ENCODE measurements at regions not wholly inside any gene's neighbourhood (a gene's known extent, or its start where the extent isn't known, plus 50 kb on each side); places are given as distances from the start of the nearest gene placed in this dataset.

- no peak for DNase-seq (ENCODE audit: extremely low read depth, low read depth)
Measured at GRCh38 chr7:52897713-52898112, 137.7 kb upstream of the POM121L12 start.

GRCh38 chr7:52897288-52897687 is 138.1 kb upstream of the POM121L12 start:
- DNase-seq (ENCODE audit: extremely low read depth, low read depth): no peak

- DNase-seq (ENCODE audit: extremely low read depth, low read depth): no peak
Measured at GRCh38 chr7:52877240-52877639, 158.2 kb upstream of the POM121L12 start.

- DNase-seq (ENCODE audit: extremely low read depth, low read depth): no peak
Measured at GRCh38 chr7:52876402-52876801, 159.0 kb upstream of the POM121L12 start.

- DNase-seq (ENCODE audit: extremely low read depth, low read depth): no peak
Measured at GRCh38 chr7:52863652-52864051, 171.8 kb upstream of the POM121L12 start.

GRCh38 chr7:52862321-52862720 is 173.1 kb upstream of the POM121L12 start:
- no peak for DNase-seq (ENCODE audit: extremely low read depth, low read depth)

- DNase-seq (ENCODE audit: extremely low read depth, low read depth): no peak
Measured at GRCh38 chr7:52857367-52857766, 178.1 kb upstream of the POM121L12 start.

- no peak for DNase-seq (ENCODE audit: extremely low read depth, low read depth)
Measured at GRCh38 chr7:52854681-52855080, 180.8 kb upstream of the POM121L12 start.

GRCh38 chr7:52851547-52851946 is 183.9 kb upstream of the POM121L12 start:
- no peak for DNase-seq (ENCODE audit: extremely low read depth, low read depth)

- no peak for DNase-seq (ENCODE audit: extremely low read depth, low read depth)
Measured at GRCh38 chr7:52843436-52843835, 192.0 kb upstream of the POM121L12 start.

GRCh38 chr7:52842202-52842900 is 193.1 kb upstream of the POM121L12 start:
- no peak for DNase-seq (ENCODE audit: extremely low read depth, low read depth)

GRCh38 chr7:52838981-52839411 is 196.4 kb upstream of the POM121L12 start:
- DNase-seq (ENCODE audit: extremely low read depth, low read depth): no peak

- DNase-seq (ENCODE audit: extremely low read depth, low read depth): no peak
Measured at GRCh38 chr7:52831321-52831720, 204.1 kb upstream of the POM121L12 start.

GRCh38 chr7:52830801-52831200 is 204.6 kb upstream of the POM121L12 start:
- DNase-seq (ENCODE audit: extremely low read depth, low read depth): no peak

- no peak for DNase-seq (ENCODE audit: extremely low read depth, low read depth)
Measured at GRCh38 chr7:52826515-52827265, 208.7 kb upstream of the POM121L12 start.

GRCh38 chr7:52825611-52826010 is 209.8 kb upstream of the POM121L12 start:
- DNase-seq (ENCODE audit: extremely low read depth, low read depth): no peak

GRCh38 chr7:52811537-52811936 is 223.9 kb upstream of the POM121L12 start:
- no peak for DNase-seq (ENCODE audit: extremely low read depth, low read depth)

- no peak for DNase-seq (ENCODE audit: extremely low read depth, low read depth)
Measured at GRCh38 chr7:52799817-52800216, 235.6 kb upstream of the POM121L12 start.

GRCh38 chr7:52797801-52798200 is 237.6 kb upstream of the POM121L12 start:
- no peak for DNase-seq (ENCODE audit: extremely low read depth, low read depth)

GRCh38 chr7:52794621-52795020 is 240.8 kb upstream of the POM121L12 start:
- DNase-seq (ENCODE audit: extremely low read depth, low read depth): no peak

- DNase-seq (ENCODE audit: extremely low read depth, low read depth): no peak
Measured at GRCh38 chr7:52791176-52791700, 244.2 kb upstream of the POM121L12 start.

- DNase-seq (ENCODE audit: extremely low read depth, low read depth): no peak
Measured at GRCh38 chr7:52786174-52786573, 249.3 kb upstream of the POM121L12 start.
